Embryonic facial prominence (tissue), 1 donor: ENCODE measurements at regions not wholly inside any gene's neighbourhood (a gene's known extent, or its start where the extent isn't known, plus 50 kb on each side); places are given as distances from the start of the nearest gene placed in this dataset.
"Not testable (repeated sequence)": the region's sequence is repeated elsewhere in the genome, so short reads cannot be mapped to it uniquely, and the experiment has no call there.

ENCODE experiments used
- DNase-seq: peaks from one replicate; pipeline ENCODE4 v3.0.0-alpha.2; 2016; ENCODE audit errors: extremely low spot score

- DNase-seq, result no peak
Measured at GRCh38 chr14:40697231-40697630, 909.4 kb upstream of the LRFN5 start.

GRCh38 chr14:40694023-40694422 lies 912.7 kb upstream of the LRFN5 start:
- no peak for DNase-seq

- no peak for DNase-seq
Measured at GRCh38 chr14:40691066-40691465, 915.6 kb upstream of the LRFN5 start.

GRCh38 chr14:40685764-40686163 lies 920.9 kb upstream of the LRFN5 start:
- DNase-seq, result no peak

- DNase-seq, result no peak
Measured at GRCh38 chr14:40684328-40684727, 922.3 kb upstream of the LRFN5 start.

- DNase-seq, result no peak
Measured at GRCh38 chr14:40682131-40682913, 924.4 kb upstream of the LRFN5 start.

GRCh38 chr14:40679256-40679655 lies 927.4 kb upstream of the LRFN5 start:
- no peak for DNase-seq

- DNase-seq, result not testable (repeated sequence)
Measured at GRCh38 chr14:40677206-40677605, 929.5 kb upstream of the LRFN5 start.

- DNase-seq, result no peak
Measured at GRCh38 chr14:40674502-40674901, 932.2 kb upstream of the LRFN5 start.

- no peak for DNase-seq
Measured at GRCh38 chr14:40656311-40656710, 950.4 kb upstream of the LRFN5 start.

- DNase-seq, result no peak
Measured at GRCh38 chr14:40652089-40652691, 954.5 kb upstream of the LRFN5 start.

- no peak for DNase-seq
Measured at GRCh38 chr14:40630471-40630870, 976.2 kb upstream of the LRFN5 start.

- not testable (repeated sequence) for DNase-seq
Measured at GRCh38 chr14:40629551-40630137, 977.0 kb upstream of the LRFN5 start.

- no peak for DNase-seq
Measured at GRCh38 chr14:40629144-40629543, 977.5 kb upstream of the LRFN5 start.

GRCh38 chr14:40623643-40624042 lies 983.0 kb upstream of the LRFN5 start:
- no peak for DNase-seq

- DNase-seq, result no peak
Measured at GRCh38 chr14:40618225-40618898, 988.3 kb upstream of the LRFN5 start.

GRCh38 chr14:40616579-40616978 lies 990.1 kb upstream of the LRFN5 start:
- no peak for DNase-seq

GRCh38 chr14:40601063-40601462 lies 1005.6 kb upstream of the LRFN5 start:
- DNase-seq, result no peak

- DNase-seq, result no peak
Measured at GRCh38 chr14:40599725-40600124, 1007.0 kb upstream of the LRFN5 start.

- DNase-seq, result no peak
Measured at GRCh38 chr14:40581264-40581663, 1025.4 kb upstream of the LRFN5 start.

- DNase-seq, result no peak
Measured at GRCh38 chr14:40576880-40577478, 1029.7 kb upstream of the LRFN5 start.

GRCh38 chr14:40574780-40575179 lies 1031.9 kb upstream of the LRFN5 start:
- no peak for DNase-seq
